ENCODE measurements at regions not wholly inside any gene's neighbourhood (a gene's known extent, or its start where the extent isn't known, plus 50 kb on each side); places are given as distances from the start of the nearest gene placed in this dataset.

GRCh38 chr2:100653449-100654035, 90.7 kb downstream of the PDCL3 start:
- no peak overlapping the region for H3K4me3 Mint-ChIP-seq (ENCODE audit: unreplicated experiment)
- no peak overlapping the region for H3K27ac Mint-ChIP-seq (ENCODE audit: unreplicated experiment)
- BruUV-seq (replicated peaks), result no TSS peak
- H3K27me3 Mint-ChIP-seq (ENCODE audit: insufficient read depth, unreplicated experiment), result peaks cover 5% of the 10 kb centered on the region
- intact Hi-C loops (cut with micrococcal nuclease; ENCODE audit: unreplicated experiment), result no loop called here
- H3K4me1 Mint-ChIP-seq (ENCODE audit: low read depth, unreplicated experiment), result no peaks in the 10 kb centered on the region
- Histone ChIP-seq H3K36me3 (ENCODE audit: control insufficient read depth, insufficient read depth, low read length) (no peaks in the 10 kb centered on the region), H3K4me3 (ENCODE audit: low read depth, low read length) (no peak overlapping the region), H3K27me3 (replicated peaks; ENCODE audit: control insufficient read depth, insufficient read depth, low read length) (no peaks in the 10 kb centered on the region), H3K9me3 (no peaks in the 10 kb centered on the region), H3K4me1 (no peaks in the 10 kb centered on the region)
- no peaks in the 10 kb centered on the region for H3K9me3 Mint-ChIP-seq (ENCODE audit: unreplicated experiment)
- ChIA-PET POLR2A (interaction anchor here (0.6 kb wide), 1 partner anchor 487 kb away, joined by 6 read pairs; no protein-coding TSS in a partner anchor), CTCF (no interaction called here)
- H3K36me3 Mint-ChIP-seq (ENCODE audit: insufficient read depth, unreplicated experiment), result no peaks in the 10 kb centered on the region
- no peak for DNase-seq
- no peak for TF ChIP-seq CTCF (IDR thresholded peaks at IDR 0.05; ENCODE audit: insufficient read depth in 1 of 2, low read depth in 1 of 2, low read length in 1 of 2, severe bottlenecking in 1 of 2, unreplicated experiment in 1 of 2)

DNA sequence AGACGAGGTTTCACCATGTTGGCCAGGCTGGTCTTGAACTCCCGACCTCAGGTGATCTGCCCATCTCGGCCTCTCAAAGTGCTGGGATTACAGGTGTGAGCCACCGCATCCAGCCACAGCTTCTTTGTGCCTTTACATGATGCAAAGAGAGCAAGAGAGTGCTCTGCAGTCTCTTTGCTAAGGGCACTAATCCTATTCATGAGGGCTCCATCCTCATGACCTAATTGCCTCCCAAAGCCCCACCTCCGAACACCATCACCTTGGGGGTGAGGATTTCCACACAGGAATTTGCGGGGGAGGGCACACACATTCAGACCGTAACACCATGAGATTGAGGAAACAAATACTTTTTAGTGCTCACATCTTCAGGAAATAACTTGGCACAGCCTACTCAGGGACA, 91.8 kb downstream of the PDCL3 start:
- Histone ChIP-seq H3K27me3 (replicated peaks; ENCODE audit: control insufficient read depth, insufficient read depth, low read length) (no peaks in the 10 kb centered on the region), H3K4me3 (ENCODE audit: low read depth, low read length) (no peak overlapping the region), H3K4me1 (no peaks in the 10 kb centered on the region), H3K9me3 (no peaks in the 10 kb centered on the region), H3K36me3 (ENCODE audit: control insufficient read depth, insufficient read depth, low read length) (no peaks in the 10 kb centered on the region)
- intact Hi-C loops (cut with micrococcal nuclease; ENCODE audit: unreplicated experiment), result no loop called here
- peaks cover 10% of the 10 kb centered on the region for H3K27me3 Mint-ChIP-seq (ENCODE audit: insufficient read depth, unreplicated experiment)
- H3K27ac Mint-ChIP-seq (ENCODE audit: unreplicated experiment), result no peak overlapping the region
- CTCF ChIA-PET, result no interaction called here
- BruUV-seq (replicated peaks), result no TSS peak
- H3K9me3 Mint-ChIP-seq (ENCODE audit: unreplicated experiment), result no peaks in the 10 kb centered on the region
- POLR2A ChIA-PET, result no interaction called here
- H3K36me3 Mint-ChIP-seq (ENCODE audit: insufficient read depth, unreplicated experiment), result no peaks in the 10 kb centered on the region
- no peak for DNase-seq
- TF ChIP-seq CTCF (IDR thresholded peaks at IDR 0.05; ENCODE audit: insufficient read depth in 1 of 2, low read depth in 1 of 2, low read length in 1 of 2, severe bottlenecking in 1 of 2, unreplicated experiment in 1 of 2), result no peak
- H3K4me3 Mint-ChIP-seq (ENCODE audit: unreplicated experiment), result no peak overlapping the region
- H3K4me1 Mint-ChIP-seq (ENCODE audit: low read depth, unreplicated experiment), result no peaks in the 10 kb centered on the region

- DNase-seq, result no peak
- H3K9me3 ChIP-seq, result no peaks in the 10 kb centered on the region
- H3K9me3 Mint-ChIP-seq (ENCODE audit: unreplicated experiment), result no peaks in the 10 kb centered on the region
- no peaks in the 10 kb centered on the region for H3K4me1 ChIP-seq
- H3K27me3 Mint-ChIP-seq (ENCODE audit: insufficient read depth, unreplicated experiment), result peaks cover 12% of the 10 kb centered on the region
- ChIA-PET POLR2A (no interaction called here), CTCF (no interaction called here)
- no peaks in the 10 kb centered on the region for H3K4me1 Mint-ChIP-seq (ENCODE audit: low read depth, unreplicated experiment)
- no TSS peak for BruUV-seq (replicated peaks)
- no peak overlapping the region for H3K27ac Mint-ChIP-seq (ENCODE audit: unreplicated experiment)
- no peaks in the 10 kb centered on the region for H3K27me3 ChIP-seq (replicated peaks; ENCODE audit: control insufficient read depth, insufficient read depth, low read length)
- intact Hi-C loops (cut with micrococcal nuclease; ENCODE audit: unreplicated experiment), result no loop called here
- no peaks in the 10 kb centered on the region for H3K36me3 ChIP-seq (ENCODE audit: control insufficient read depth, insufficient read depth, low read length)
- TF ChIP-seq CTCF (IDR thresholded peaks at IDR 0.05; ENCODE audit: insufficient read depth in 1 of 2, low read depth in 1 of 2, low read length in 1 of 2, severe bottlenecking in 1 of 2, unreplicated experiment in 1 of 2), result no peak
- no peak overlapping the region for H3K4me3 ChIP-seq (ENCODE audit: low read depth, low read length)
- no peak overlapping the region for H3K4me3 Mint-ChIP-seq (ENCODE audit: unreplicated experiment)
- H3K36me3 Mint-ChIP-seq (ENCODE audit: insufficient read depth, unreplicated experiment), result no peaks in the 10 kb centered on the region
Measured at GRCh38 chr2:100655446-100655845, 92.7 kb downstream of the PDCL3 start.
